NCI-H1930 (cell line): ENCODE measurements at regions not wholly inside any gene's neighbourhood (a gene's known extent, or its start where the extent isn't known, plus 50 kb on each side); places are given as distances from the start of the nearest gene placed in this dataset.
"Not testable (repeated sequence)": the region's sequence is repeated elsewhere in the genome, so short reads cannot be mapped to it uniquely, and the experiment has no call there.

Source experiments
- DNase-seq, 2 experiments: peaks; one replicate each; lab custom pipeline; 2025; lab: John Stamatoyannopoulos, UW

DNA sequence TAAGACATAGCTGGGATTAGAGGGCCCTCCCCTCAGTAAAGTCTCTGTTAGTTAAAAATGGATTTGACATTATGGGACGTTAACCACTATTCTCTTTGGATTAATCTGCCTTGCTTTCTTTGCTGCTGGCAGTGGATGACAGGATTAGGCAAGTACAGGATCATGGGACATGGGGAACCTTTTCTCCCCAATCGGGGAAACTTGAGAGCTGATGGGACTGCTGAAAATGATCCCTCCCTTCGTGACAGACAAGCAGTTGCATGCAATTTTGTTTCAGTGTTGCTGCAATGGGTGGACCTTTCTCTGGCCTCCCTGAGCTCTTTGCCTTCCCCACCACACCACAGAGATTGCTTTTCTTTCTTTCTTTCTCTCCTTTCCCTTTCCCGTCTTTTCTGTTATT lies 120.2 kb upstream of the BANK1 start:
- no peak for DNase-seq

DNA sequence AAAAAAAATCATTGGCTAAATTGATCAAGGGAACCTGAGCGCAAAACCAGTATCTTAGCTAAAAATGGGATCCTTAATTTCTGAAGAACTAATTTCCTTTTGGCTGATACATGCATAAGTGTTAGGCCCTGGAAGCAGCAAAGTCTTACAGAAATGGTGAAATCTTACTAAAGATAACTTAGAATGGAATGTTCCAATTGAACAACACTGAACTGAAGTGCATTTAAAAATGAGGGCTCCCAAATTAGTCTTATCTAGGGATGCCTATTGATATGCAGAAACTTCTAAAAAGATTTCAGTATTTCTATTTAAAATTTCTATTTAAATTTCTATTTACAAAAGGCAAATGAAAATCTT lies 120.7 kb upstream of the BANK1 start:
- no peak for DNase-seq

DNA sequence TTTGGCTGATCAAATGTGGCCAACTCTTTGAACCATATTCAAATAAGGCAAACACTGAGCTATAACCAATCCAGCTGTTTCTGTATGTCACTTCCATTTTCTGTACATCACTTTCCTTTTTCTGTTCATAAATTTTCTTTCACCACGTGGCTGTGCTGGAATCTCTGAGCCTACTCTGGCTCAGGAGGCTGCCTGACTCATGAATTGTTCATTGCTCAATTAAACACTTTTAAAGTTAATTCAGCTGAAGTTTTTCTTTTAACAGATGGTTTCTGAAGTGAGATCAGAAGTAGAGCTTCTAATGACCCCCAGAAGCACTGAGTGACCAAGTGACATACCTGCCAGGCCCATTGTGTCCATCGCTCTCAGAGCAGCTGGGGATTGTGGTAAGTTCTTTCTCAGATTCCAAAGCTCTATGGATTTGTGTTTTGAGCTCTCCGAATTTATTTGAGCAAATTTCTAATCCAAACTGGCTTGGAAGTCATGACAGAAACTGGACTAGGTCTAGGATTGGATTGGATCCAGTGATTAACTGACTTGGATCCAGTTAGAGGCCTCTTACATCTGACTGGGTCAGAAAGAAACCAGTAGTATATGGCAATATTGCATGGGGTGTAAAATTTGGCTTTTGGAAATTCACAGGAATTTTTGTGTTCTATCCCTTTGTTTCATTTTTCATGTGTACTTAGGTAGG lies 121.2 kb upstream of the BANK1 start:
- no peak for DNase-seq

DNA sequence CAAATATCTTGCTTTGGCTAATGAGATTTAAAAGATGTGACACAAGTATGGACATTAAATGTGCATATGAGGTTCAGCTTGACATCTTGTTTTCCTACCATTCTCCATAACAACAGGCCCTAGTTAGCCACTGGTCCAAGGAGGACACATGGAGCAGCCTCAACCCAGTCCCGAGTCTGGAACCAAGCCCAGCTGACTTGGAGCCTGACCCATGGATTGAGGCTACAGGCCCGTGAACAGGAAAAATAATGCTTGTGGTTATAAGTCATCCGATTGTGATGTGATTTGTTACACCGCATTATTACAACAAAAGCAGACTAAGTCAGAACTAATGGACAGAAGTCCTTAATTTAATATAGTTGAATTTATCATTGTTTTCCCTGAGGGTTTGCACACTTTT lies 123.2 kb upstream of the BANK1 start:
- DNase-seq: no peak

DNA sequence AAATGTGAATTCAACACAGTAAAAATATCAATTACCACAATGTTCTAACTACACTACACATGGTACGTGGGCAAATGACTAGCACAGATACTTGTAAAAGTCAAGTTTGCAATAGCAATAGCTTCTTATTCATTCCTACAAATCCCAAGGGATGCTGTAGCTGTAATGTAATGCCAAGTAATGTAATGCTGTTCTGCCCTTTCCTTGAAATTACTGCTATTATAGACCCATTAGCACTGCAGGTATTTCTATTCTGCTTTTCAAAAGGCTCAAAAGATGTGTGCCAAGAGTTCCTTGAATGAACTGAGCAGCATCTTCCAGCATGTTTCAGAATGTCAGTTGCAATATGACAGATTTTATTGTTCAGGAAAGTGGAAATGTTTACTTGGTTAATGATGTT lies 129.9 kb upstream of the BANK1 start:
- DNase-seq: no peak

DNA sequence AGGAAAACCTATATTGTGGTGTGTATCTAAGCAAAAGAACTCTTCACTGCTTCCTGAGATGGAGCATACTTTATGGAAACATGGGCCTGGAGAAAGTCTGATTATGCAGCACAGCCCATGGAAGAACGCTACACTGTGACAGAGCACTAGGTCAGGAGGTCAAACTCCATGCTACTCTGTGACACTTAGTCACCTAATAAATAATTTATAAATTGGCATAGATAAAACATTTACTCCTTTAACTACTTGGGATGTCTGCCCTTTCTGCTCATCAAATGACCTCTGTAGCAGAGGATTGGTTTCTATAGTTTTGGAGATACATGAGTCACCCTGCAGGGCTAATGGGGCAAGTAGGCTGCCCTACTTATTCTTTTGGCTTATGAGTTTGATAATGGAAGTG lies 134.7 kb upstream of the BANK1 start:
- DNase-seq: no peak

DNA sequence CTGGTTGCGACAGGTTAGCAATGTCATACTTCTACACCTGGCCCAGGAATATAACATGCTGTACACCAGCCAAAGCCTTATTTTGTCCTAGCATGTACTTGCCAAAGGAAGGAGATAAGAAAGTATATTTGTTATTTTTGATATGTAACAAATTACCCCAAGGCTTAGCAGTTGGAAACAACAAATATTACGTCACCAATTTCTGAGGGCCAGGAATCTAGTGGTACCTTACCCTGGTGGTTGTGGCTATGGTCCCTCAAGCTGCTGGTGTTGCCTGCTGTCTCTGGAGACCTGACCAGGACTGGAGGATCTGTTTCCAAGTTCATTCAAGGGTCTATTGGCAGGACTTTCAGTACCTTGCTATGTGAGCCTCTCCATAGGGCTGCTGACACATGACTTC lies 135.5 kb upstream of the BANK1 start:
- no peak for DNase-seq

DNA sequence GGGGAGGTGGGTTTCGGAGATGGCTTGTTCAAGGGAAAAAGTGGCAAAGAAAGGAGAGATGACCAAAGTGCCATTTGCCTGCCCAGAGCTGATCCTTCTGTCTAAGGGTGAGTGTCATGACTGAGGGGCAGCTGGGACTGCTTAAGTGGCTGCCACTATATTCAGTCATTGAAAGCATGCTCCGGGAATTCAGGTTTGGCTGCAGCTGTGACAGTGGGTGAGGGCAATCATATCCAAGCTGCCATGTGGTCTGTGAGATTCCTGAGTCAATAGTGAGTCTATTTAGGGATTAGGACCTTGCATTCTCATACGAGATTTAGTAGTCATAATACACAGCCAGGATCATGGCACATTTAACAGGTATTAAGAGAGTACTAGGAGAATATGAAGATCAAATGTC lies 138.8 kb upstream of the BANK1 start:
- no peak for DNase-seq

DNA sequence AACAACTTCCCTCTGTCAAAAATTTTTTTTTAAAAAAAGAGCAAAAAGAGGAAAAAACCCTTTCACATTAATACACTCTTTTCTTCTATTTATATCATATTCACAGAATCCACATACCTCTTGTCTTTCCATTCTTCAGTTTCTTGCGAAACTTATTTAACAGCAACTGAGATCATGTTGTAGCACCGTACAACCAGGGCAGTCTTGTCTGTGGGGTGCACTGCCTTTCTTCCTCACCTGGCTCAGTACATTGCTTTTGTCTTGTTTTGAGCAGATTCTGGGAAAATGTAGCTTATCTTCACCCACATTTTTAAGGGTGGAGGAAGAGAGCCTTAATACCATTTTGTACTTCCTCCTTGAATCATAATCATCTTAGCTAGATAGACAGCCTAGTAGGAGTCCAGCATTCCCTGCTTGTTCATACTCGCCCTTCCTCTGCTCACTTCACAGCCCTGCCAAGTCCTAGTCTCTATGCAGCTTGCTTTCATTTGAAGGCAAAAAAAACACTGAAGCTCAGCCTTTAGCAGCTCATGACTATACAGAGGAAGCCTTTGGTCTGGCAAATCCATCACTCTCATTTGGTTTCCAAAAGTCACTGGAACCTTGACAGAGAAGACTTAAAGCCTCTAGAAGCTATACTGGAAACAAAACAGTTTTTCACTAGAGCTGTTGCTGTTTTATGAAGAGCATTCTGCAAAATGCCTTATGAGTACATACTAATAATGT lies 140.6 kb upstream of the BANK1 start:
- DNase-seq: no peak

DNA sequence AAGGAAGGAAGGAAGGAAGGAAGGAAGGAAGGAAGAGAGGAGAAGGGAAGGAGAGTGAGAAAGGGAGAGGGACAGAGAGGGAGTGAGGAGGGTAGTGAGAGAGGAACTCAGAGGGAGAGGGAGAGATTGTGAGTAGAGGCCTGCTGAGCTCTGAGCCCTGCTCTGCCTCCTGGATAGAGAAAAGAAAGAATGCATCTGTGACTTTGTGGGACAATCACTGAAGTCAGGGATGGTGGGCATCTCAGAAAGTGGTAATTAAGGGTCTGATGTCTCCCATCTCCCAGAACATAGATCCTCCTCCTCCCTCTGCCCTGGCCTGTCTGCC lies 142.9 kb upstream of the BANK1 start:
- DNase-seq: no peak

DNA sequence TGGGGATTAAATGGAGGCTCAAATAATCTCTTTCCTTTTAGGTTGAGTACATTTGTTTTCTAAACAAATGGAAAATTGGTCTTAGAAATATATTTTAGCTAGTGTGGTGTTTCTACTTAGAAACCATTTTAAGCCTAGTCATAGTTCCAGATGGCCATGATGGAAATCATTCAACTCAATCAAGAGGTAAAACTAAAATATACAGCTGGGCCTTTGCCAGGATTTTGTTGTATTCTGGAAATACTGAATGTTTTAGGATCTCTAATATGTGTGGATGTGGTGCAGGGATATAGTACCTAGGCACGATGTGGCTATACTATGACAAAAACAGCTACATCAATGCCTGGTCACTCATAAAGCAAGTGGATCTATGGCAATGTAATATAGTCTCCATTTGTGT lies 146.0 kb upstream of the BANK1 start:
- no peak for DNase-seq

DNA sequence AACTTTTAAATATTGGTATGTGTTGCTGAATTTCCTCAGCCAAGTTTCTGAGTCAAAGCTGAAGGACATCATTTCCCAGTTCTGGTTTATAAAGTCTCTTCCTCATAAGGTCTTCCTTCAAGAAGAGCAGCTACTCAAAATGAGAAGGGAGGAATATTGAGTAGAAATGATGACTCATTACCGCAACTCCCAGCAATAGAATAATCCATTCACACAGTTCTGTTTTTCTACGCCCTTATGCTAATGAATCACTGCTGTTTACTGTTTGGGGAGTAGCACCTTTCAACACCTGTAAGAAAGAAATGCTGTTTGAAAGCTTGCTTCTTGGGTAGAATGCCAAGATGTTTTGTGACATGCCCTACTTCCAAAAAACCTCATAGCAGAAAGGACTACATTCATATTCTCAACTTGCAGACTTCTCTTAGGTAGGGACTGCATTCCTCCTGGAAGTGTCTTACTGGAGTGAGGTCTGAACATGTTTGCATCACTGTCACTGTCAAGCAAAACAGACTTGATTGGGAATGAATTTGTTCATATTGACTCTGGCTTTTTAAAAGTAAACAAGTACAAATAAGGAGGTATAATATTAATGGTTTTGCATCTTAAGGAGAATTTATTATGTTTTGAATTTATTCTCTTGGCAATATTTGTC lies 147.2 kb upstream of the BANK1 start:
- DNase-seq: no peak

DNA sequence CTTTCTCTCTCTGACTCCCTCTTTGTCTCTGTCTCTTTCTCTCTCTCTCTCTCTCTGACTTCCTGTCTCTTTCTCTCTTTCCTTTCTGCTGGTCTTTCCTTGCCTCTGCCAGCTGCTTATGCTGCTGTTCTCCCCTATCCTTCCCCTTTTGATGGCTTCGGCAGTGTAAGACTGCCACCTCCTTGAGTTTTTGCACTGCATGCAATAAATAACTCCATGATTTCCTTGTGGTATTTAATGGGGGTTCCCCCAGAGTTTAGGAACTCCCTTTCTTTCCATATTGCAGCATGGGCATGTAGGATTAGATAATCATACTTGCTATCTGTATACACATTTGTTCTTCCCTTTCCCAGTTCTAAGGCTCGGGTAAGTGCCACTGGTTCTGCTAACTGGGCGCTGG lies 157.8 kb upstream of the BANK1 start:
- not testable (repeated sequence) for DNase-seq

DNA sequence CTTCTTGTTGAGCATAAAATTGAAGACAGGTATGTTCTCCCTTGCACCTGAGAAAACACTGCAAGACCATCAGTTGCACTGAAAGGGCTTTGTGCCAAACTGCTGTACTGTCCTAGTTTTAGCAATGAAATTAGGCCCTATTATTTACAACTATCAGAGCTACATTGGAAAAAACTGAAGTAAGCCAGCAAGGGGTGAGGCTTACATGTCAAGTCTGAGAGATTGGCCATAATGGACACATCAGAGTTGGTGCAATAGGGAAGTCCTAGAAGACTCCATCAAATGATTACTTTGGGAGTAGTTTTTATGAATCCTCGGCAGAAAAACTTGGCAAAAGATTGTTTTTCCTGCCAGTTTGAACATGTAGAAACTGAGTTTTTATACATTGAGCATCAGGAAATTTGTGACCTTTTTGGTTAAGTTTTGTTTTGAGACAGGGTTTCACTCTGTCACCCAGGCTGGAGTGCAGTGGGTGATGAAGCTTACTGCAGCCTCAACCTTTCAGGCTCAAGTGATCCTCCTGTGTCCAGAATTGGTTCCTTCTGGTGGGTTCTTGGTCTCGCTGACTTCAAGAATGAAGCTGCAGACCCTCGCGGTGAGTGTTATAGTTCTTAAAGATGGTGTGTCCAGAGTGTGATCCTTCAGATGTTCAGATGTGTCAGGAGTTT lies 160.1 kb upstream of the BANK1 start:
- no peak for DNase-seq

DNA sequence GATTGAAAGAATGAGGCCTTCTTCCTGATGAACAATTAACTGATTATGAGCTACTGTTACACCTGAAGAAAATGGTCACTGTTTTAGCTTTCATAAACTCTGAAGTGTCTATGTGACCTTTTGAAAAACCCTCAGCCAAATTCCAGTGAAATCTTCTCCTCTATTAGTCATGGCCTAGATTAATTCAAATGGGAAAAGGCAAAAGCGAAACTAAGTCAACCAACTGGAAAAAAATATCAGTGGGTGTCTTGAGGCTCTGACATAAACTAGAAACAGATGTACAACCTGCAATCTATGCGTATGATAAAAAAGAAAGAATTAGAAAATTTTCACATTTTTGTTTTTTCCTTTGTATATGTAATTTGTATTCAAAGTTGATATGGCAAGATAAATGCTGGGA lies 169.4 kb upstream of the BANK1 start:
- DNase-seq: no peak

DNA sequence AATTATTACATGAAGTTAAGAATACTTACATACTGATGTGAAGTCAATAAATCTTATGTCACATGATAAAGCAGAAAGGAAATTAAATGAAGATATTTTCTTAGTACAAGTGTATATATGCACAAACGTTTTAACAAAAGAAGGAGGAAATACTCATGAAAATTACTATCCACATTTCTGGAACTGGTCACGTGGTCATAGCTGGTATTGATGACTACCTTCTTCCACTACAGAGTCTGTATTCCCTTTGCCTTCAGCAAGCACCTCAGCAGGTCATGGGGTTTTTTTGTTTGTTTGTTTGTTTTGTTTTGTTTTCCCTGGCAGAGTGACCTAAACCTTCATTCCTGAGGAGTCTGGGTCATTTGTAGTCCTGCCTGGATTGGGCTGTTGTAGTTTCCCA lies 174.9 kb upstream of the BANK1 start:
- DNase-seq: no peak

DNA sequence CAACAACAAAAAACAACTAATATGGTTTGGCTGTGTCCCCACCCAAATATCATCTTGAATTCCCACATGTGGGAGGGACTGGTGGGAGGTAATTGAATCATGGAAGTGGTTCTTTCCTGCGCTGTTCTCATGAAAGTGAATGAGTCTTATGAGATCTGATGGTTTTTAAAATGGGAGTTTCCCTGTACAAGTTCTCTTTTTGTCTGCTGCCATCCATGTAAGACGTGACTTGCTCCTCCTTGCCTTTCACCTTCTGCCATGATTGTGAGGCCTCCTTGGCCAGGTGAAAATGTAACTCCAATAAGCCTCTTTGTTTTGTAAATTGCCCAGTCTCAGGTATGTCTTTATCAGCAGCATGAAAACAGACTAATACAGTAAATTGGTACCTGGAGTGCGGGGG lies 183.5 kb upstream of the BANK1 start:
- DNase-seq: not testable (repeated sequence)

DNA sequence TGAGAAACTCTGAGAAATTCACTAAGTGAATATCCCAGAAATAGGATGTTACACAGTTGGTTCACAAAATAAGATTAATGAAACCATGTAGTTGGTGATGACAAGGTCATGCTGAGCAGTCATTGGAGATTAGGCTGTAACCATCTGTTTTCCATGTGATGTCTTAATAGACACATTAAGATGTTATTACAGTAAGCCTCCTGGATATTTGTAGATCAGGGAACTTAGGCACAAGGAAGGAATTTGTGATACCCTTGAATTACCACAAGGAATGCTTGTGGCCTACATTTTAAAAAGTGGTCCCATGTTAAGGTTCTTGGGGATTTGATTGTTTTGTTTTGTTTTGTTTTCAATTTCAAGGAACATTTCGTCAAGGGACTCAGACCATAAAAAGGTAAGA lies 185.6 kb upstream of the BANK1 start:
- DNase-seq: no peak

DNA sequence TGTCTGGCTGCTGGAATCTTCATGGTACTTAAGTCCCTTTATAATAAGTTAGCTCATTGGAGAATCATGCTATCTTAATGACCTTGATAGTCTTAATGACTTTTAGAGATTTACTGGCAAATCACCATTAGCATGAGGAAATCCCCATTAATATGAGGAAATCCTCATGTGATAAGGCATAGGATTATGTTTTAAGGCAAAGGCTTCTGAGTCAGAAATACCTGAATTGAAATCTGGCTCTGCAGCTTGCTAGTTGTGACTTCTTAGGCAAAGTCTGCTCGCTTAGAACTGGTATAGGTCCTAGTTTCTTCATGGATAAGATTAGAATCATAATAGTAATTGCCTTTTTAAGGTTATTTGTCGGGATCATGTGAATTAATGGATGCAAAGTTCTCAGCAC lies 190.2 kb upstream of the BANK1 start:
- no peak for DNase-seq

DNA sequence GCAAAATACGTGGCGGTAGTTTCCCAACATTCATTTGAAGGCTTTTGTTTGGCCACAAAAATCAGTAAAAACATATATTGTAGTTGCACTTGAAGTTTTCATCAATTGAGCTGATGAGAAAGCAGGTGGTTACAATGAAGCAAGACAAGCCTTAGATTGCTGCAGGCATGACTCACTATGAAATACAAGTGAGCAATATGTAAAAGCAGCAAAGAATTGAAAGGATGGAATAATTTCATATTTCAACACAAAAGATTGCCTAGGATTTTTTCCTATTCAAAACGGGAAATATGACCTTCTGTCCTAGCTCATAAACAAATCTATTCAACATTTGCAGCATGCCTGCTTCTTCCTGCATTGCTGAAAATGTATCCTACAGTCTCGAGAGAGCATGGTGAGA lies 190.9 kb upstream of the BANK1 start:
- DNase-seq: no peak

DNA sequence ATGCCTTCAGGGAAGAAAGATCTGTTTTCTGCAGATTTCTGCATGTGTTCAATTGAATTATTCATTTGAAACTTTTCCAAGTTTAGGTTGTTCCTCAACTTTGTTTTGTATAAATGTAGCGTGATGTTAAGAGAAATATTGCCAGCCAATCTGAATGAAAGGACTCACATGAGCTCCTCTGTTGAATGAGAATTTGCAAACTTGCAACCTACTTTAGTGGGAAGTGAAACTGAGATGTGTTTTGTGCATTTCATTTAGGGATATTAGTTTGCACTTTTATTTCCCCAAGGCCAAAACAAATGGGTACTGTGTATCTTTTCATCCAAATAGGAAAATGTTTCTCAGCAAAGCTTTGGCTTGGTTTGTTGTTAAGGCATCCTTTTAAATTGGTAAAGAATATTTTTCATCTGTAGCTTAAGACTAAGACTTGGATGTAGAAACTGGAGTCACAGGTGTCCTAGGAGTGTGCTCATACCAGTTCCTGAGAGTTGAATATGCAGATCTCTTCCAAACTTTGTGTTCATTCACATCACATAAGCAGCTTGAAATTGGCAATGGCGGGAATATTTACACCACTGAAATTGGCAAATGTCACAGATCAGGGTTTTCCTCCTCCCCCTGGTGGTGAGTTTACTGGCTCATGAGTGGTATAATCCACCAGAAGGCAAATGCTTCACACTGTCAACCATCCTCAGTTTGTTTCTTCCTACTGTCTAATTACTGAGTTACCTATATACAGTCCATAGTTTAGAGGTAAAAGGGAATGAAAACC lies 193.6 kb upstream of the BANK1 start:
- DNase-seq: no peak

DNA sequence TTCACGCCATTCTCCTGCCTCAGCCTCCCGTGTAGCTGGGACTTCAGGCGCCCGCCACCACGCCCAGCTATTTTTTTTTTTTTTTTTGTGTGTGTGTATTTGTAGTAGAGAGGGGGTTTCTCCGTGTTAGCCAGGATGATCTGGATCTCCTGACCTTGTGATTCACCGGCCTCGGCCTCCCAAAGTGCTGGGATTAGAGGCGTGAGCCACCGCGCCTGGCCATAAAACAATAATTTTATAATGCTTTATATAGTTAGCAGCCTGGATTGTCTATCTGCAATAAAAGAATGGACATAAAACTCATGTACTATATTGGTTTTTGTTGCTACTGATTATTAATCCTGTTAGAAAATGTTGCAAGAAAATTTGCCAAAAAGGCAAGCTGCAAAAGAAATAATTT lies 195.9 kb upstream of the BANK1 start:
- DNase-seq: no peak
